ENCODE measurements at regions not wholly inside any gene's neighbourhood (a gene's known extent, or its start where the extent isn't known, plus 50 kb on each side); places are given as distances from the start of the nearest gene placed in this dataset.

GRCh38 chr17:34825102-34825501 is 136.2 kb downstream of the CCT6B start:
- no peak for DNase-seq

DNA sequence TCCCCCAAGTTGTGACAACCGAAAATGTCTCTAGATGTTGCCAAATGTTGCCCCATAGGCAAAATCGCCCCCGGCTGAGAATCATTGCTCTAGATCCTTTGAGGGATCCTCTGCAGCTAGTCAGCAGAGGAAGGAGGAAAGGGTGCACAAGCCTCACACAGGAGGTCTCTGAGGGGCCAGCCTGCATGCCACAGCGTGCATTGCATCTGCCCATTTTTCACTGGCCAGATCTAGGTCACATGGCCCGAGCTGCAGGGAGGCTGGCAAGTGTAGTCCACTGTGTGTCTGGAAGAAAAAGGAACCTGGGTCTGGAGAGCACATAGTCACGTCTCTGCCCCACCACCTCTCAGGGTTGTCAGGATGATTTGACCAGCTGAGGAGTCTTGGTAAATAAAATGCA is 138.2 kb downstream of the CCT6B start:
- no peak for DNase-seq

DNA sequence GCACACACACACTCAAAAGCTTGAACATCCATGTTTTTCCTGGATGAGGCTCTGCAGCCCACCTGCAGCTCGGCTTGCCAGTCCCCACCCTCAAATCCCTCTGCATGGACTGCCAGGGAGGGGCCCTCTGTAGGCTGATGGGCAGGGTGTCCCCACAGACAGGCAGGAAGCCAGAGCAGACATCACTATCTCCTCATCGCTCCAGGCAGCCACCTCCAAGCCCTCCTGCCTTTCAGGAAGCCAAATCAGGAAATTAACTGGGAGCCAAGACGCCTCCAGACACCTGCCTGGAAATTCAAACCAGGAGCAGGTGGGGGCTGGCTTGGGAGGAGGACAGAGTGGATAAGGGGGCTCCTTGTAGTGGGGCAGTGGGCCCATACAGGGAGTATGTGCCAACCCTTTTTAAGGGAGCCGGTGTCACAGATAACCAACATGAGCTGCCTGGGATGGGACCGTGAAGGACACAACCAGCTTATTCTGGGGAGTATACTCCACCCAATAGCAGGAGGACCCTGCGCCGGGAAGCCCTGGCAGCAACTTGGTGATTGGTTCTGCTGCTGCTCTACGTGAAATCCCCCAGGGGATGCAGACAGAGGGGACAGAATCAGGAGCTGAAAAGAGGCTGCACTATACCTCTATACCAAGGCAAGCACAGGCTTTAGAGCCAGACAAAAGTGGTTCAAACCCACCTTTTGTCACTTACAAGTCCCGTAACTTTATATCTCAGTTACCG is 139.1 kb downstream of the CCT6B start:
- DNase-seq, result no peak

- DNase-seq, result no peak
Measured at GRCh38 chr17:34820922-34821321, 140.3 kb downstream of the CCT6B start.

DNA sequence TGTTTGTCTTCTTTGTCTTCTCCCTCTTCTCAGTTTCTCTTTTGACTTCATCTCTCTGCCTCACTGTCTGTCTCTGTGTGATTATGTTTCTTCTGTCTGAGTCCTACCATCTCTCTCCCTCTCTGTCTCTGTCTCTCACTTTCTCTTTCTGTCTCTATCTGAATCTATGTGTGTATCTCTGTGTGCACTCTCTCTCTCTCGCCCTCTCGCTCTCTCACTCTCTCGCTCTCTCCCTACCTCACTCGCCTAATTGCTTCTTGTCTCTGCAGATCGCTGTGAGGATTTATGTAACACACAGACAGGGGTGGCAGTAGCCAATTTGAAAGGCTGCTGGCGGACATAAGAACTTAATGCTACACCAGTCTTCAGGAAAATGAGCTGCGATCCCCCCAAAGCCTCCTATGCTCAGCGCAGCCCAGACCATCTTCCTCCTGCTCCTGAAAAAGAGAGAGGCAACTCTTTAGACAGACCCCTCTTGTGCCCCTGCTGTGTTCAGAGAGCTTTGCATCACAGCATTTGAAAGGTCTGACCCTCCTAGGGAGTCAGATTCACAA is 140.9 kb downstream of the CCT6B start:
- no peak for DNase-seq

DNA sequence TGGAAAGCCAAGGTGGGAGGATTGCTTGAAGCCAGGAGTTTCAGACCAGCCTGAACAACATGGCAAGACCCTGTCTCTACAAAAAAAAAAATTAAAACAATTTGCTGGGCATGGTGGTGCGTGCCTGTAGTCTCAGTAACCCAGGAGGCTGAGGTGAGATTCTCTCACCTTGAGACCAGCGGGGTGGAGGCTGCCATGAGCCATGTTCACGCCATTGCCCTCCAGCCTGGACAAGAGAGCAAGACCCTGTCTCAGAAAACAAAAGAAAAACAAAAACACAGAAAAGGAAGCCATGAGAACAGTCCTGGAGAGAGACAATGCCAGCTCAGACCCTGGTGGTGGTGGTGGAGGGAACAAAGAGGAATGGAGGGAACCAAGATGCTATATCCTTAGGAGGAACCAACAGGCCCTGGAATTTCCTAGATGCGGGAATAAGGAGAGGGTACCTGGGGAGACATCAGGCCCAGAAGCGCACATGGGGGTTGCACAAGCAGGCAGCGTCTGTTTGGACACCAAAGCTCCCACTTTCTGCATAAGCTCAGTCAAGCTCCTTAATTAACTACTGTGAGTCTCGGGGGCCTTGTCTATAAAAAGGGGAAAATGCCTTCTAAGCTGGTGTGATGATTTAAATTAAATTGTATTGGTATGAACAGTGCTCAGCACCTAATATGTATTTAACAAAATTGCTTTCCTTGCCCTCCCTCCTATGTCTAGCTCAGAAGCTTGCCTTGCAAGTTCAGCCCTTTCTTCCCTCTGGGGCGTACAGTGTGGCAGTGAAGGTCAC is 143.8 kb downstream of the CCT6B start:
- no peak for DNase-seq

DNA sequence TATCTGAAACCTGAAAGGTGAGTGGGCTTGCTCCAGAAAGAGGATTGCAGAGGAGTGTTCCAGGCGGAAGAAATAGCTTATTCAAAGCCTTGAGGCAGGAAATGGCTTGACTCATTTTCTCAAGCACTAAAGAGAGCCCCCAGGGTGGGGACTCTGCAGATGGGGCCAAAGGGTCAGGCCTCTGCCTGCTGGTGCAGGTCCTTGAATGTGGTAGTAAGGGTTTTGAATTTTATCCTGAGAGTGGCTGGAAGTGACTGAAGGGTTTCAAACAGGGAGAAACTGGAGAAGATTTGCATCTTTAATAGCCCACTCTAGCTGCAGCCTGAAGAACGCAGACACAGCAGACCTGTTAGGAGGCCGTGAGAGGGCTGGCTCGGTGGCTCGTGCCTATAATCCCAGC is 144.4 kb downstream of the CCT6B start:
- DNase-seq, result no peak

GRCh38 chr17:34813290-34813689 is 148.0 kb downstream of the CCT6B start:
- DNase-seq, result no peak

DNA sequence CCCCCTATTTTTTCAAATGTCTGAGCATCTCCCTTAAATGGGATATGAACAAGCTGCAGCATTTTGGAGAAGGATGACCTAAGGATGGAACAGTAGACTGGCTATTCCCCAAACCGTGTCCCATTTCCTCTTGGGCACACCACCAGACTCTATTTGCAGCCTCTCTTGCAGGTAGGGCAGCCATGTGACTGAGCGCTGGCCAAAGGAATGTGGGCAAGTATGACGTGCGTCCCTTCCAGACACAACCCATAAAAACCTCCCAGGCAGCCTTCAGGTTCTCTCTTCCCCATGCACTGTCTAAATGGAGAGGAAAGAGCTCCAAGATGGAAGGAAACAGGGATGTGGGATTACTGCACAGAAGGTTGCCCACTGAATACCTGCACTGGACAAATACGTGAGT is 149.7 kb downstream of the CCT6B start:
- DNase-seq, result no peak

DNA sequence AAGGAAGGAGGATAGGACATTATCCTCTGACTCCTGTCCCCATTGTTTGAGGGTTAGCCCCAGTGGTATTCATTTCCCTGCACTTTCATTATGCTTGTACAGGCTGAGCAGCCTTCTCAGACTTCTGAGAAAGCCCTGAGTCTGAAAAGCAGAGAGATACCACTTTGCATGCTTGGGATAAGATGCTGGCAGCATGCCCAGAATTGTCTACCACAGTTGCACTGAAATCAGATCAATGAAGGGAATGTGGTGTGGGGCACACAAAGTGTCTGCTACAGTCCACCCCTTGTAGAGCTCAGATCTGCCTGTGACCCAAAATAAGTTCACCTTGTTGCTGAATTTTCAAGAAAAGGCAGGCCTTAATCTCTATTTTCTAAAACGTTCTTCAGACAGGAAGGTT is 160.6 kb downstream of the CCT6B start:
- no peak for DNase-seq

GRCh38 chr17:34799751-34800150 is 161.5 kb downstream of the CCT6B start:
- DNase-seq, result no peak

GRCh38 chr17:34798581-34798980 is 162.7 kb downstream of the CCT6B start:
- peak; percentile 57 for DNase-seq

GRCh38 chr17:34797720-34798119 is 163.5 kb downstream of the CCT6B start:
- DNase-seq, result no peak

- no peak for DNase-seq
Measured at GRCh38 chr17:34793231-34793908, 167.9 kb downstream of the CCT6B start.

DNA sequence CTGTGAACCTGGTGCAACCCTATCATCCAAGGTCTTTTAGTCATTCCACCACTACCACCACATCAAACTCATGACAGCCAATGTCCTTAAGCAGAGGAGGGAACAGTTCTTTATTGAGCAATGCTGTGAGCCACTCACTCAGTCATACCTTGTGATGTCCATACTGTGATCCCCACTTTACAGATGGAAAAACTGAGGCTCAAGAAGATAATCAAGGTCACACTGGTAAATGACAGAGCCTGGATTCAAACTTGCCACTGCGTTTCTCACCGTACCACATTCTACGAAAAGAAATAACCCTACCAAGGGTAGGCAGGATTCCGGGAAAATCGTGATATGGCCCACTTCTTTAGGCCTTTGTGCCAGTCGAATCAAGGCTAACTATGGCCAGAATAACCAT is 172.6 kb downstream of the CCT6B start:
- DNase-seq, result no peak

DNA sequence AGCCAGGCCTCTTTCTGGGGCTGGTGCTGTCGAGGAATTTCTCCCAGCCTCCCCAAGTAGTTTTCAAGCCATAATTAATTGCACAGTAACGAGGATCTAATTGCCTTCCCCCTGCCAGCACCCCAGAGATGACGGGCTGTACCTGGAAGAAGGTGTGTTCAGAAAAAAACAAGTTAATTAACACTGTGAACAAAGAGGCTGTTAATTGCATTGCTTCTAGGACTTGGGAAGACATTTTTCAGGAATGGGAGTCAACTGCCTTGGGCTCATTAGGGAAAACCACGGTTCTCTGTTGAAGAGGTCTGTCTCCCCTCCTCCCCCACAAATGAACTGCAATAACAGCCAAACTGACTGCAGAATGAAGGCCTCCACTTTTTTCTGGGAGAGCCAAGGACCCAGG is 176.7 kb downstream of the CCT6B start:
- no peak for DNase-seq

DNA sequence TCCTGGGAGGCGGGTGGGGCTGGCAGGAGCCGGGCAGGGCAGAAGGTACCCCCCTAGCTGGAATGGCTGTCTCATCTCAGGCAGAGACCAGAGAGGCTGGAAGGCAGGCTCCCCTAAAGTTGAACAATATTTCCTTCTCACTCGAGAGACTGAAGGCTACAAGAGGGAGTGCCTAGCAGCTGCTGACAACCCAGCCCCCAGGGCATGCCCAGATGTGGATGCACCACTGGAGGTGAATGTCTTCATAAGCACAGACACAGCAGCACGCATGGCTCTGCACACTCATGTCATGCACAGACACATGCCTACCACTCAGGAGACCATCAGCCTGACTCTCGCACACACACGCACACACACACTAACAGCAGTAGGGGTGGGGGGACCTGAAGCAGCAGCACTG is 179.0 kb downstream of the CCT6B start:
- no peak for DNase-seq

DNA sequence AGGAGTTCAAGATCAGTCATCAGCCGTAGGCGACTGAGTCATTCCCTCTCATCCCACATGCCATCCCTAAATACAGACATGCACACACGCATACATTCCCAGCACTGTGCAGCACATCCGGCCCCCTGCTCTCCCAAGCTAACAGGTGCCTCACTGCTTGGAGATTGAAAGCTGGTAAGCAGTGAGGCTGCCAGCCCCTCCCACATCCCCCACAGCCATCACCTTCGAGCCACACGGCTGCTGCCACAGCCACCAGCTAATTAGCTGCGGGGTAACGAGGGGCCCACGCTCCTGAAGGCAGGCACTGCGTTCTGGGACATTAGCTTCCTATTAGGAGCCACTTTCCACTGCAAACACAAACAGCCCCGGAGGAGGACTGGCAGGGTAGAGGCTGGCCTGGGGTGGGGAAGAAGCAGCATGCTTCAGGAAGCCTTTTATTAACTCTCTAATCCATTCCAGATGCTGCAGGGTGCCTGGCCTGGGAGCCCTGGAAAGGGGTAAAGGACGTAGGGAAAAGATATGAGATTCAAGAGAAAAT is 179.6 kb downstream of the CCT6B start:
- peak; percentile 27 for DNase-seq

GRCh38 chr17:34781071-34781470 is 180.2 kb downstream of the CCT6B start:
- DNase-seq, result no peak

DNA sequence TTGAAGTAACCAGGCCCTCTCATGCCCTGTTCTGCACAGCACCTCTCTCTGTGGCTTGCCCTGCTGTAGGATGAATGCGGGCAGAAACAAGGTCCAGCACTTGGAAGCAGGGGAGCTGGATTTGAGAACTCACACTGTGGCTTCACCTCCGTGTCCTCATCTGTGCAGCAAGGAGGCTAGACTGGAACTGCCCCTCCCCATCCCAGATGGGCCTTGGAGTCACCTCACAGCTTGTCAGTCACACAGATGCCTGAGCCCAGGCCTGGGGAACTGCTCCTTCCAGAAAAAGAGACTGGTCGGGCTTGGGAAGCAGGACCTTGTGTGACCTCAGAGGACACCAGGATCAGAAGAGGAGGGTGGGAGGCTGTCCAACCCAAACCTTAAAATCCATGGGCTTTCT is 180.8 kb downstream of the CCT6B start:
- DNase-seq, result no peak

GRCh38 chr17:34776456-34777443 is 184.5 kb downstream of the CCT6B start:
- no peak for DNase-seq

- DNase-seq, result no peak
Measured at GRCh38 chr17:34773036-34773435, 188.2 kb downstream of the CCT6B start.
